PFSK-1 (cell line): ENCODE measurements at regions not wholly inside any gene's neighbourhood (a gene's known extent, or its start where the extent isn't known, plus 50 kb on each side); places are given as distances from the start of the nearest gene placed in this dataset.

Source experiments
- POLR2AphosphoS5 ChIP-seq: IDR thresholded peaks from 2 replicates; pipeline ENCODE4 v1.6.1; 2012; ENCODE audit warnings: low read depth, mild to moderate bottlenecking, control low read depth, low read length, moderate library complexity
- TAF1 ChIP-seq: IDR thresholded peaks from 2 replicates; pipeline ENCODE4 v1.6.1; 2012; ENCODE audit warnings: low read length, control low read depth, borderline replicate concordance; ENCODE audit not compliant: insufficient read depth
- TF ChIP-seq, protein P1 (sequence below), 2 experiments: IDR thresholded peaks; 2 replicates each; pipeline versions ENCODE4 v1.6.1 to v1.8.0; 2011 to 2012; ENCODE audit warnings: low read depth in 2 of 2, low read length in 2 of 2, control low read depth in 1 of 2, inconsistent platforms in 1 of 2, mild to moderate bottlenecking in 1 of 2, moderate library complexity in 1 of 2; ENCODE audit not compliant: insufficient read depth in 1 of 2

DNA sequence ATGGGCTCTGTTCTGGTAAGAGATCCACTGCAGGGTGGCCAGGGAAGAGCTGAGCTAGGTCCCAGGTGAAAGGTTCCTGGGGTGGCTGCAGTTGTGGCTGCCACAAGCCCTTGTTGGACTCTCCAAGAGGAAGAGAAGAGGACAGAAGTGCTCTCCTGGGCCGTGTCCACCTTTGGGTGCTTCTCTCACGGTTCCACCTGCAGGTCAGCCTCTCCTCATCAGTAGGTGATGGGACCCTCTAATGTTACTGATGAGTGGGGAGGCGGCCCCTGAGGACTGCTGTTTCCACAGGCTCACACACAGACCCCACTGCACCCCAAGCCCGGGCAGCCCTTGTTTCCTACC is 804.9 kb downstream of the BRD1 start:
- TF ChIP-seq POLR2AphosphoS5 = no peak
- TF ChIP-seq TAF1 = no peak
- TF ChIP-seq, protein P1, sequence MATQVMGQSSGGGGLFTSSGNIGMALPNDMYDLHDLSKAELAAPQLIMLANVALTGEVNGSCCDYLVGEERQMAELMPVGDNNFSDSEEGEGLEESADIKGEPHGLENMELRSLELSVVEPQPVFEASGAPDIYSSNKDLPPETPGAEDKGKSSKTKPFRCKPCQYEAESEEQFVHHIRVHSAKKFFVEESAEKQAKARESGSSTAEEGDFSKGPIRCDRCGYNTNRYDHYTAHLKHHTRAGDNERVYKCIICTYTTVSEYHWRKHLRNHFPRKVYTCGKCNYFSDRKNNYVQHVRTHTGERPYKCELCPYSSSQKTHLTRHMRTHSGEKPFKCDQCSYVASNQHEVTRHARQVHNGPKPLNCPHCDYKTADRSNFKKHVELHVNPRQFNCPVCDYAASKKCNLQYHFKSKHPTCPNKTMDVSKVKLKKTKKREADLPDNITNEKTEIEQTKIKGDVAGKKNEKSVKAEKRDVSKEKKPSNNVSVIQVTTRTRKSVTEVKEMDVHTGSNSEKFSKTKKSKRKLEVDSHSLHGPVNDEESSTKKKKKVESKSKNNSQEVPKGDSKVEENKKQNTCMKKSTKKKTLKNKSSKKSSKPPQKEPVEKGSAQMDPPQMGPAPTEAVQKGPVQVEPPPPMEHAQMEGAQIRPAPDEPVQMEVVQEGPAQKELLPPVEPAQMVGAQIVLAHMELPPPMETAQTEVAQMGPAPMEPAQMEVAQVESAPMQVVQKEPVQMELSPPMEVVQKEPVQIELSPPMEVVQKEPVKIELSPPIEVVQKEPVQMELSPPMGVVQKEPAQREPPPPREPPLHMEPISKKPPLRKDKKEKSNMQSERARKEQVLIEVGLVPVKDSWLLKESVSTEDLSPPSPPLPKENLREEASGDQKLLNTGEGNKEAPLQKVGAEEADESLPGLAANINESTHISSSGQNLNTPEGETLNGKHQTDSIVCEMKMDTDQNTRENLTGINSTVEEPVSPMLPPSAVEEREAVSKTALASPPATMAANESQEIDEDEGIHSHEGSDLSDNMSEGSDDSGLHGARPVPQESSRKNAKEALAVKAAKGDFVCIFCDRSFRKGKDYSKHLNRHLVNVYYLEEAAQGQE (IDR thresholded peaks at IDR 0.05; ENCODE audit: insufficient read depth in 1 of 2, low read depth in 2 of 2, low read length in 2 of 2) = no peak
